ENCODE measurements at regions not wholly inside any gene's neighbourhood (a gene's known extent, or its start where the extent isn't known, plus 50 kb on each side); places are given as distances from the start of the nearest gene placed in this dataset.
A peak's percentile ranks its signal among the peaks of the same experiment; 100 is the strongest.

GRCh38 chr2:6337472-6337820 is 528.3 kb downstream of the CMPK2 start:
- H3K36me3 ChIP-seq (ENCODE audit: insufficient read depth, insufficient read length, low read length), result no peaks in the 10 kb centered on the region
- TF ChIP-seq YY1 (IDR thresholded peaks at IDR 0.05; ENCODE audit: insufficient read depth, insufficient read length) (no peak), SUZ12 (IDR thresholded peaks at IDR 0.05; ENCODE audit: extremely low read depth, insufficient read depth, insufficient read length) (no peak), ZNF274 (IDR thresholded peaks at IDR 0.05; ENCODE audit: low read depth, low read length) (no peak)
- no peaks in the 10 kb centered on the region for H3K4me1 ChIP-seq (ENCODE audit: insufficient read depth, insufficient read length)
- no peak for DNase-seq (ENCODE audit: low read depth, low spot score)
- H3K4me3 ChIP-seq (ENCODE audit: insufficient read length, low read depth), result no peak overlapping the region
- H3K9ac ChIP-seq (ENCODE audit: insufficient read length, low read depth), result no peak overlapping the region
- H3K9me3 ChIP-seq (ENCODE audit: insufficient read depth, low read length), result no peaks in the 10 kb centered on the region
- H3K27me3 ChIP-seq (ENCODE audit: insufficient read depth, insufficient read length), result no peaks in the 10 kb centered on the region

- no peak for TF ChIP-seq SUZ12 (IDR thresholded peaks at IDR 0.05; ENCODE audit: extremely low read depth, insufficient read depth, insufficient read length)
- no peak for TF ChIP-seq ZNF274 (IDR thresholded peaks at IDR 0.05; ENCODE audit: low read depth, low read length)
- no peak for TF ChIP-seq YY1 (IDR thresholded peaks at IDR 0.05; ENCODE audit: insufficient read depth, insufficient read length)
- H3K9me3 ChIP-seq (ENCODE audit: insufficient read depth, low read length), result no peaks in the 10 kb centered on the region
- no peaks in the 10 kb centered on the region for H3K4me1 ChIP-seq (ENCODE audit: insufficient read depth, insufficient read length)
- no peak for DNase-seq (ENCODE audit: low read depth, low spot score)
- no peak overlapping the region for H3K4me3 ChIP-seq (ENCODE audit: insufficient read length, low read depth)
- H3K36me3 ChIP-seq (ENCODE audit: insufficient read depth, insufficient read length, low read length), result no peaks in the 10 kb centered on the region
- no peak overlapping the region for H3K9ac ChIP-seq (ENCODE audit: insufficient read length, low read depth)
- no peaks in the 10 kb centered on the region for H3K27me3 ChIP-seq (ENCODE audit: insufficient read depth, insufficient read length)
Measured at GRCh38 chr2:6341588-6342129, 524.0 kb downstream of the CMPK2 start.

- H3K27me3 ChIP-seq (ENCODE audit: insufficient read depth, insufficient read length), result no peaks in the 10 kb centered on the region
- TF ChIP-seq ZNF274 (IDR thresholded peaks at IDR 0.05; ENCODE audit: low read depth, low read length), result no peak
- no peak for TF ChIP-seq YY1 (IDR thresholded peaks at IDR 0.05; ENCODE audit: insufficient read depth, insufficient read length)
- TF ChIP-seq SUZ12 (IDR thresholded peaks at IDR 0.05; ENCODE audit: extremely low read depth, insufficient read depth, insufficient read length), result no peak
- H3K9ac ChIP-seq (ENCODE audit: insufficient read length, low read depth), result no peak overlapping the region
- H3K36me3 ChIP-seq (ENCODE audit: insufficient read depth, insufficient read length, low read length), result no peaks in the 10 kb centered on the region
- H3K4me3 ChIP-seq (ENCODE audit: insufficient read length, low read depth), result no peak overlapping the region
- H3K4me1 ChIP-seq (ENCODE audit: insufficient read depth, insufficient read length), result no peaks in the 10 kb centered on the region
- no peaks in the 10 kb centered on the region for H3K9me3 ChIP-seq (ENCODE audit: insufficient read depth, low read length)
- DNase-seq (ENCODE audit: low read depth, low spot score), result no peak
Measured at GRCh38 chr2:6342273-6342920, 523.3 kb downstream of the CMPK2 start.

- no peaks in the 10 kb centered on the region for H3K9me3 ChIP-seq (ENCODE audit: insufficient read depth, low read length)
- TF ChIP-seq SUZ12 (IDR thresholded peaks at IDR 0.05; ENCODE audit: extremely low read depth, insufficient read depth, insufficient read length), result no peak
- no peaks in the 10 kb centered on the region for H3K36me3 ChIP-seq (ENCODE audit: insufficient read depth, insufficient read length, low read length)
- no peaks in the 10 kb centered on the region for H3K27me3 ChIP-seq (ENCODE audit: insufficient read depth, insufficient read length)
- H3K4me3 ChIP-seq (ENCODE audit: insufficient read length, low read depth), result no peak overlapping the region
- no peaks in the 10 kb centered on the region for H3K4me1 ChIP-seq (ENCODE audit: insufficient read depth, insufficient read length)
- no peak overlapping the region for H3K9ac ChIP-seq (ENCODE audit: insufficient read length, low read depth)
- DNase-seq (ENCODE audit: low read depth, low spot score), result no peak
Measured at GRCh38 chr2:6343076-6343475, 522.6 kb downstream of the CMPK2 start.

- TF ChIP-seq ZNF274 (IDR thresholded peaks at IDR 0.05; ENCODE audit: low read depth, low read length), result no peak
- TF ChIP-seq YY1 (IDR thresholded peaks at IDR 0.05; ENCODE audit: insufficient read depth, insufficient read length), result no peak
- TF ChIP-seq SUZ12 (IDR thresholded peaks at IDR 0.05; ENCODE audit: extremely low read depth, insufficient read depth, insufficient read length), result no peak
- H3K4me1 ChIP-seq (ENCODE audit: insufficient read depth, insufficient read length), result peaks cover 4% of the 10 kb centered on the region
- DNase-seq (ENCODE audit: low read depth, low spot score), result no peak
Measured at GRCh38 chr2:6352247-6352646, 513.5 kb downstream of the CMPK2 start.

GRCh38 chr2:6352906-6353515 is 512.7 kb downstream of the CMPK2 start:
- Histone ChIP-seq H3K9ac (ENCODE audit: insufficient read length, low read depth) (no peak overlapping the region), H3K4me3 (ENCODE audit: insufficient read length, low read depth) (no peak overlapping the region), H3K4me1 (ENCODE audit: insufficient read depth, insufficient read length) (peaks cover 4% of the 10 kb centered on the region), H3K36me3 (ENCODE audit: insufficient read depth, insufficient read length, low read length) (no peaks in the 10 kb centered on the region), H3K27me3 (ENCODE audit: insufficient read depth, insufficient read length) (no peaks in the 10 kb centered on the region), H3K9me3 (ENCODE audit: insufficient read depth, low read length) (no peaks in the 10 kb centered on the region)
- TF ChIP-seq YY1 (IDR thresholded peaks at IDR 0.05; ENCODE audit: insufficient read depth, insufficient read length) (no peak), ZNF274 (IDR thresholded peaks at IDR 0.05; ENCODE audit: low read depth, low read length) (no peak), SUZ12 (IDR thresholded peaks at IDR 0.05; ENCODE audit: extremely low read depth, insufficient read depth, insufficient read length) (no peak)
- peak; percentile 46 for DNase-seq (ENCODE audit: low read depth, low spot score)

More at GRCh38 chr2:6352247-6352646, 513.5 kb downstream of the CMPK2 start:
- Histone ChIP-seq H3K9me3 (ENCODE audit: insufficient read depth, low read length) (no peaks in the 10 kb centered on the region), H3K9ac (ENCODE audit: insufficient read length, low read depth) (no peak overlapping the region), H3K27me3 (ENCODE audit: insufficient read depth, insufficient read length) (no peaks in the 10 kb centered on the region), H3K4me3 (ENCODE audit: insufficient read length, low read depth) (no peak overlapping the region), H3K36me3 (ENCODE audit: insufficient read depth, insufficient read length, low read length) (no peaks in the 10 kb centered on the region)

GRCh38 chr2:6353669-6354068 is 512.0 kb downstream of the CMPK2 start:
- H3K9ac ChIP-seq (ENCODE audit: insufficient read length, low read depth), result no peak overlapping the region
- H3K4me3 ChIP-seq (ENCODE audit: insufficient read length, low read depth), result no peak overlapping the region
- peaks cover 4% of the 10 kb centered on the region for H3K4me1 ChIP-seq (ENCODE audit: insufficient read depth, insufficient read length)
- no peak for TF ChIP-seq ZNF274 (IDR thresholded peaks at IDR 0.05; ENCODE audit: low read depth, low read length)
- H3K36me3 ChIP-seq (ENCODE audit: insufficient read depth, insufficient read length, low read length), result no peaks in the 10 kb centered on the region
- no peaks in the 10 kb centered on the region for H3K9me3 ChIP-seq (ENCODE audit: insufficient read depth, low read length)
- no peak for DNase-seq (ENCODE audit: low read depth, low spot score)
- no peaks in the 10 kb centered on the region for H3K27me3 ChIP-seq (ENCODE audit: insufficient read depth, insufficient read length)

Measured in NT2/D1 (cell line).